Ectodermal cell (in vitro differentiated cells): ENCODE measurements at regions not wholly inside any gene's neighbourhood (a gene's known extent, or its start where the extent isn't known, plus 50 kb on each side); places are given as distances from the start of the nearest gene placed in this dataset.

Source experiments
- H3K27ac ChIP-seq: 2 replicates; pipeline ENCODE4 v1.7.0; 2013; ENCODE audit warnings: mild to moderate bottlenecking, low read depth, low read length; ENCODE audit not compliant: insufficient read depth, poor library complexity, severe bottlenecking
- H3K27me3 ChIP-seq: 2 replicates; pipeline ENCODE4 v1.7.0; 2013; ENCODE audit warnings: mild to moderate bottlenecking, low read length; ENCODE audit not compliant: insufficient read depth, control insufficient read depth, poor library complexity, severe bottlenecking
- H3K36me3 ChIP-seq: one replicate; pipeline ENCODE4 v1.7.0; 2013; ENCODE audit warnings: low read length; ENCODE audit not compliant: control insufficient read depth, insufficient read depth
- H3K4me1 ChIP-seq: one replicate; pipeline ENCODE4 v1.7.0; 2013; ENCODE audit warnings: low read length; ENCODE audit not compliant: control insufficient read depth, insufficient read depth
- H3K4me3 ChIP-seq: 2 replicates; pipeline ENCODE4 v1.7.0; 2013; ENCODE audit warnings: low read depth, low read length, control low read depth; ENCODE audit not compliant: insufficient read depth
- H3K9me3 ChIP-seq: 2 replicates; pipeline ENCODE4 v1.7.0; 2013; ENCODE audit warnings: mild to moderate bottlenecking, low read length, moderate library complexity; ENCODE audit not compliant: control insufficient read depth
- WGBS, 2 experiments: methylation state at CpG; one replicate each; pipeline ENCODE4 v1.1.7; 2013; ENCODE audit warnings: missing lambda C conversion rate in 2 of 2; 5-methylcytosine and 5-hydroxymethylcytosine counted together

GRCh38 chr13:97616385-97616784 is 182.4 kb downstream of the RAP2A start:
- Histone ChIP-seq H3K27me3 (no peaks in the 10 kb centered on the region), H3K36me3 (no peaks in the 10 kb centered on the region), H3K9me3 (no peaks in the 10 kb centered on the region), H3K4me3 (no peak overlapping the region), H3K4me1 (peaks cover 3% of the 10 kb centered on the region), H3K27ac (no peak overlapping the region)

GRCh38 chr13:97621025-97621424 is 187.1 kb downstream of the RAP2A start:
- Histone ChIP-seq H3K27me3 (no peaks in the 10 kb centered on the region), H3K27ac (no peak overlapping the region), H3K4me1 (peaks cover 8% of the 10 kb centered on the region), H3K9me3 (no peaks in the 10 kb centered on the region), H3K36me3 (no peaks in the 10 kb centered on the region), H3K4me3 (no peak overlapping the region)
- 92 to 96% methylated on average over 14 to 15 of the region's 15 CpGs for WGBS, 2 experiments

- 25 to 26% methylated on average over 10 of the region's 10 CpGs for WGBS, 2 experiments
- H3K36me3 ChIP-seq = no peaks in the 10 kb centered on the region
- H3K27me3 ChIP-seq = no peaks in the 10 kb centered on the region
- no peak overlapping the region for H3K4me3 ChIP-seq
- H3K9me3 ChIP-seq = no peaks in the 10 kb centered on the region
- H3K27ac ChIP-seq = no peak overlapping the region
- peaks cover 8% of the 10 kb centered on the region for H3K4me1 ChIP-seq
Measured at GRCh38 chr13:97621631-97622030, 187.7 kb downstream of the RAP2A start.

- no peaks in the 10 kb centered on the region for H3K27me3 ChIP-seq
- 68 to 69% methylated on average over 4 of the region's 4 CpGs for WGBS, 2 experiments
- H3K9me3 ChIP-seq = no peaks in the 10 kb centered on the region
- no peaks in the 10 kb centered on the region for H3K36me3 ChIP-seq
- no peak overlapping the region for H3K27ac ChIP-seq
- H3K4me1 ChIP-seq = no peaks in the 10 kb centered on the region
- no peak overlapping the region for H3K4me3 ChIP-seq
Measured at GRCh38 chr13:97627566-97627965, 193.6 kb downstream of the RAP2A start.

GRCh38 chr13:97629601-97630272 is 195.8 kb downstream of the RAP2A start:
- Histone ChIP-seq H3K36me3 (no peaks in the 10 kb centered on the region), H3K27ac (no peak overlapping the region), H3K27me3 (no peaks in the 10 kb centered on the region), H3K4me1 (no peaks in the 10 kb centered on the region), H3K4me3 (no peak overlapping the region), H3K9me3 (no peaks in the 10 kb centered on the region)
- WGBS, 2 experiments = 82 to 88% methylated on average over 6 of the region's 6 CpGs

GRCh38 chr13:97630725-97631124 is 196.8 kb downstream of the RAP2A start:
- 84 to 94% methylated on average over 4 of the region's 4 CpGs for WGBS, 2 experiments
- Histone ChIP-seq H3K27ac (no peak overlapping the region), H3K4me3 (no peak overlapping the region), H3K36me3 (no peaks in the 10 kb centered on the region), H3K4me1 (no peaks in the 10 kb centered on the region), H3K27me3 (no peaks in the 10 kb centered on the region), H3K9me3 (no peaks in the 10 kb centered on the region)

GRCh38 chr13:97631158-97631557 is 197.2 kb downstream of the RAP2A start:
- Histone ChIP-seq H3K27me3 (no peaks in the 10 kb centered on the region), H3K4me1 (no peaks in the 10 kb centered on the region), H3K4me3 (no peak overlapping the region), H3K36me3 (no peaks in the 10 kb centered on the region), H3K9me3 (no peaks in the 10 kb centered on the region), H3K27ac (no peak overlapping the region)
- 75 to 76% methylated on average over 3 of the region's 3 CpGs for WGBS, 2 experiments

- H3K36me3 ChIP-seq = no peaks in the 10 kb centered on the region
- no peak overlapping the region for H3K27ac ChIP-seq
- H3K9me3 ChIP-seq = no peaks in the 10 kb centered on the region
- no peaks in the 10 kb centered on the region for H3K27me3 ChIP-seq
- H3K4me1 ChIP-seq = no peaks in the 10 kb centered on the region
- no peak overlapping the region for H3K4me3 ChIP-seq
Measured at GRCh38 chr13:97639236-97639635, 205.3 kb downstream of the RAP2A start.

GRCh38 chr13:97640268-97640667 is 206.3 kb downstream of the RAP2A start:
- H3K36me3 ChIP-seq = no peaks in the 10 kb centered on the region

GRCh38 chr13:97648171-97648880 is 214.4 kb downstream of the RAP2A start:
- H3K4me3 ChIP-seq = no peak overlapping the region
- no peak overlapping the region for H3K27ac ChIP-seq
- 93 to 94% methylated on average over 11 to 14 of the region's 14 CpGs for WGBS, 2 experiments

More at GRCh38 chr13:97640268-97640667, 206.3 kb downstream of the RAP2A start:
- Histone ChIP-seq H3K4me1 (no peaks in the 10 kb centered on the region), H3K27me3 (no peaks in the 10 kb centered on the region), H3K27ac (no peak overlapping the region), H3K9me3 (no peaks in the 10 kb centered on the region), H3K4me3 (no peak overlapping the region)
- 89 to 94% methylated on average over 2 of the region's 2 CpGs for WGBS, 2 experiments

More at GRCh38 chr13:97648171-97648880, 214.4 kb downstream of the RAP2A start:
- Histone ChIP-seq H3K27me3 (no peaks in the 10 kb centered on the region), H3K36me3 (no peaks in the 10 kb centered on the region), H3K4me1 (no peaks in the 10 kb centered on the region), H3K9me3 (no peaks in the 10 kb centered on the region)
